ENCODE measurements at regions not wholly inside any gene's neighbourhood (a gene's known extent, or its start where the extent isn't known, plus 50 kb on each side); places are given as distances from the start of the nearest gene placed in this dataset.

DNA sequence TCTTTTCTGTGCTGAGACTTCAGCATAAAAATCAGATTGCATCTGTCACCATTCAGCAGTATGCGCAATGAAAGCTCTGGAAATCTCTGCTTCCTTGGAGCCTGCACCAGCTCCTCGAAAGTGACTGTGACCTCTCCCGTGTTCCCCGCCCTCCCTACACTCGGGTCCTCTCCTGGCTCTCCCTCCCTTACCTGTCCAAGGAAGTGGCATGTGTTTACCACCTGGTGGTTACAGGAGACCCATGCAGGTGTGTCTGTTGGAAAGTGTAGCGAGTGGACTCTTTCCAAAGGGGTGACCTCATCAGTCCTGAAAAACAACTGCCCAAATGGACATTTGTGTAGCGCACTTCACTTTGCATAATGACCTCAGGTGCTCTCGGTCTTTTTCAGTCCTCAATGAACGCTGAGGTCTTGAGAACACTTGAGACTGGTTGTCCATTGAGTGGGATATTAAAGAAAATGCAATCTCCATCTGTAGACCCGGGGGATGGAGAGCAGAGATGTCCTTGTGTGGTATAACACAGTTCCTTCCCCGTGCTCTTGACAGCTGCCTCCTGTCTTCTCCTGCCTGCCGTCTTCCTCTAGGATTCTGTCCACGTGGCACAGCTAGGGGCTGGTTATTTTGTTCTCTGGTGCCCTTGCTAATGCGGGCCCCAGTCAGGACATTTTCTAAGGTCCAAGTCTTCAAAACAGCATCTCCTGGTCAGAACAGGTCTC, 133.2 kb downstream of the ACKR3 start:
- TF ChIP-seq, protein P1, sequence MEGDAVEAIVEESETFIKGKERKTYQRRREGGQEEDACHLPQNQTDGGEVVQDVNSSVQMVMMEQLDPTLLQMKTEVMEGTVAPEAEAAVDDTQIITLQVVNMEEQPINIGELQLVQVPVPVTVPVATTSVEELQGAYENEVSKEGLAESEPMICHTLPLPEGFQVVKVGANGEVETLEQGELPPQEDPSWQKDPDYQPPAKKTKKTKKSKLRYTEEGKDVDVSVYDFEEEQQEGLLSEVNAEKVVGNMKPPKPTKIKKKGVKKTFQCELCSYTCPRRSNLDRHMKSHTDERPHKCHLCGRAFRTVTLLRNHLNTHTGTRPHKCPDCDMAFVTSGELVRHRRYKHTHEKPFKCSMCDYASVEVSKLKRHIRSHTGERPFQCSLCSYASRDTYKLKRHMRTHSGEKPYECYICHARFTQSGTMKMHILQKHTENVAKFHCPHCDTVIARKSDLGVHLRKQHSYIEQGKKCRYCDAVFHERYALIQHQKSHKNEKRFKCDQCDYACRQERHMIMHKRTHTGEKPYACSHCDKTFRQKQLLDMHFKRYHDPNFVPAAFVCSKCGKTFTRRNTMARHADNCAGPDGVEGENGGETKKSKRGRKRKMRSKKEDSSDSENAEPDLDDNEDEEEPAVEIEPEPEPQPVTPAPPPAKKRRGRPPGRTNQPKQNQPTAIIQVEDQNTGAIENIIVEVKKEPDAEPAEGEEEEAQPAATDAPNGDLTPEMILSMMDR (IDR thresholded peaks at IDR 0.05), result peak in 4 of 7 experiments; percentile 58 to 70 (median 65)
- TF ChIP-seq POLR2A (IDR thresholded peaks at IDR 0.05), result peak in 1 of 3 donors; percentile 1

Measured in body of pancreas (tissue), 4 donors.